Stomach (tissue), 8 donors: ENCODE measurements at regions not wholly inside any gene's neighbourhood (a gene's known extent, or its start where the extent isn't known, plus 50 kb on each side); places are given as distances from the start of the nearest gene placed in this dataset.

Experiments
- DNase-seq, 2 donors: peaks; one replicate each; pipeline versions ENCODE4 v3.0.0 to v3.0.0-alpha.2; 2013 to 2019
- H3K27ac ChIP-seq, 5 donors: fragments of 200-600 bp in 4 of 5; sonication (generic) in 4 of 5; one replicate each; pipeline ENCODE4 v1.5.1; 2013 to 2019; ENCODE audit warnings: mild to moderate bottlenecking in 1 of 5, moderate library complexity in 1 of 5
- H3K27me3 ChIP-seq, 3 donors: fragments of 200-600 bp; sonication (generic); one replicate each; pipeline ENCODE4 v1.5.1; 2017 to 2019; ENCODE audit warnings: mixed run types in 1 of 3
- H3K36me3 ChIP-seq, 4 donors: fragments of 200-600 bp; sonication (generic); 1 replicate in 3 of 4; 2 replicates in 1 of 4; pipeline ENCODE4 v1.5.1; 2016 to 2019
- H3K4me1 ChIP-seq, 4 donors: fragments of 200-600 bp; sonication (generic); one replicate each; pipeline ENCODE4 v1.5.1; 2016 to 2019
- H3K4me3 ChIP-seq, 4 donors: fragments of 200-600 bp; sonication (generic) in 3 of 4; one replicate each; pipeline ENCODE4 v1.5.1; 2016 to 2019; ENCODE audit warnings: mild to moderate bottlenecking in 1 of 4
- H3K9me3 ChIP-seq, 4 donors: fragments of 200-600 bp; sonication (generic); one replicate each; pipeline ENCODE4 v1.5.1; 2016 to 2019
- EP300 ChIP-seq: sonication (generic); formaldehyde crosslinking; IDR thresholded peaks from one replicate; pipeline ENCODE4 v1.6.1; 2017; ENCODE audit warnings: antibody characterized with exemption
- POLR2A ChIP-seq, 4 donors: fragments of 450-650 bp; IDR thresholded peaks; one replicate each; pipeline ENCODE4 v1.6.1; 2016; ENCODE audit warnings: antibody characterized with exemption in 4 of 4, control low read depth in 2 of 4, mild to moderate bottlenecking in 1 of 4, moderate library complexity in 1 of 4
- POLR2AphosphoS5 ChIP-seq, 3 donors: sonication (generic); formaldehyde crosslinking; IDR thresholded peaks; one replicate each; pipeline ENCODE4 v1.6.1; 2016; ENCODE audit warnings: antibody characterized with exemption in 3 of 3
- WGBS, 5 donors: extraction: QIAGEN DNeasy Blood & Tissue Kit in 3 of 5; methylation state at CpG; one replicate each; pipeline versions ENCODE4 v1.1.5 to v1.1.7; 2013 to 2018; 5-methylcytosine and 5-hydroxymethylcytosine counted together
- intact Hi-C: fragments of 100-400 bp; cut with DNase I; formaldehyde crosslinking; loops from one replicate; pipeline ENCODE4 v1.15.1; 2023; ENCODE audit warnings: low total_unique reads
- TF ChIP-seq, protein P1 (sequence below), 7 experiments: fragments of 450-650 bp in 4 of 7; fragments of 200-600 bp in 3 of 7; sonication (generic) in 3 of 7; IDR thresholded peaks; one replicate each; pipeline ENCODE4 v1.5.1; 2016 to 2019; ENCODE audit warnings: antibody characterized with exemption in 7 of 7, control low read depth in 2 of 7, mild to moderate bottlenecking in 1 of 7
- donor health status: healthy with polysubstance abuse.
- donor health status: Bipolar disorder and iron deficiency.
- donor health status: healthy.

DNA sequence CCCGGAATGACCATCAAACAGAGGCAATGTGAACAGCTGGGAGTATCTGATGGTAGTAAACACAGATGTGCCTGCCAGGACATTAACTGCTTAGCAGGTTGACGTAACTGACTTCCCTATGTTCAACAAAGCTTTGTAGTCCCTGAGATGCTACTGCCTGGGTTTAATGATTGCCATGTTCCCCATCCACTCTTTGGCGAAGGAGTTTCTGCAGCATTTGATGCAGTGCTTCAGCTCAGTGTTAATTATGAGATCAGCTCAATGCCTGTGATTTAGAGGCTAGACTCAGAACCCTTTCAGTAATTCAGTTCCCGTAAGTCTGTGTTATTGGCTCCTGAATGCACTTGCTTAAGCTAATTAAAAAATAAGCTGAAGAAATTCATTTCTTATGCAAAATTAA, 547.3 kb upstream of the ZNF608 start:
- peak in 1 of 2 donors; percentile 31 for DNase-seq
- no peaks in the 10 kb centered on the region for H3K9me3 ChIP-seq
- no peak overlapping the region for H3K4me3 ChIP-seq
- 81 to 88% (median 85%) methylated on average over 4 of the region's 4 CpGs for WGBS, 5 donors
- intact Hi-C loops = no loop called here
- H3K27me3 ChIP-seq = no peaks in the 10 kb centered on the region
- no peak overlapping the region for H3K27ac ChIP-seq
- TF ChIP-seq POLR2AphosphoS5 (IDR thresholded peaks at IDR 0.05) (no peak), EP300 (no peak), POLR2A (IDR thresholded peaks at IDR 0.05) (no peak)
- TF ChIP-seq, protein P1, sequence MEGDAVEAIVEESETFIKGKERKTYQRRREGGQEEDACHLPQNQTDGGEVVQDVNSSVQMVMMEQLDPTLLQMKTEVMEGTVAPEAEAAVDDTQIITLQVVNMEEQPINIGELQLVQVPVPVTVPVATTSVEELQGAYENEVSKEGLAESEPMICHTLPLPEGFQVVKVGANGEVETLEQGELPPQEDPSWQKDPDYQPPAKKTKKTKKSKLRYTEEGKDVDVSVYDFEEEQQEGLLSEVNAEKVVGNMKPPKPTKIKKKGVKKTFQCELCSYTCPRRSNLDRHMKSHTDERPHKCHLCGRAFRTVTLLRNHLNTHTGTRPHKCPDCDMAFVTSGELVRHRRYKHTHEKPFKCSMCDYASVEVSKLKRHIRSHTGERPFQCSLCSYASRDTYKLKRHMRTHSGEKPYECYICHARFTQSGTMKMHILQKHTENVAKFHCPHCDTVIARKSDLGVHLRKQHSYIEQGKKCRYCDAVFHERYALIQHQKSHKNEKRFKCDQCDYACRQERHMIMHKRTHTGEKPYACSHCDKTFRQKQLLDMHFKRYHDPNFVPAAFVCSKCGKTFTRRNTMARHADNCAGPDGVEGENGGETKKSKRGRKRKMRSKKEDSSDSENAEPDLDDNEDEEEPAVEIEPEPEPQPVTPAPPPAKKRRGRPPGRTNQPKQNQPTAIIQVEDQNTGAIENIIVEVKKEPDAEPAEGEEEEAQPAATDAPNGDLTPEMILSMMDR (IDR thresholded peaks at IDR 0.05) = no peak
- H3K36me3 ChIP-seq = no peaks in the 10 kb centered on the region
- peaks cover 0 to 4% (median 0%) of the 10 kb centered on the region in 4 donors for H3K4me1 ChIP-seq

DNA sequence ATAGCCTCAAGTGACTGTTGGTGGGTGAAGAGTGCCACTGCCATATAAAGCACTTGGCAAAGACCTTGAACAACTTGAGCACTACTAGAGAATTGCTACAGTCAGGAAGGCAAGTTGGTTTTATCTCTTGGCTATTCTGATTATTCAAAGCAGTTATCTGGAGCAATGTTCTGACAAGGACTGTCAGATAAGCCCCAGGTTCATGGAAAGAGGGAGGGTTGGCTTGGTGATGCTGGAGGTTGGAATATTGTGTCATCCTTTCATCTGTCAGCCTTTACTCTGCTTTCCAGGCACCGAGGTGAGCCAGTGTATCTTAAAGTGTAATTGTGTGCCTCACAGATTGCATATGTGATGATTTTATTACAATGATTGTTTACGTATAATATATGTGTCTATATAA, 548.4 kb upstream of the ZNF608 start:
- Histone ChIP-seq H3K4me1 (peaks cover 0 to 4% (median 0%) of the 10 kb centered on the region in 4 donors), H3K27ac (no peak overlapping the region), H3K36me3 (no peaks in the 10 kb centered on the region), H3K9me3 (no peaks in the 10 kb centered on the region), H3K4me3 (no peak overlapping the region), H3K27me3 (no peaks in the 10 kb centered on the region)
- intact Hi-C loops = no loop called here
- TF ChIP-seq, protein P1 (IDR thresholded peaks at IDR 0.05) = no peak
- TF ChIP-seq POLR2AphosphoS5 (IDR thresholded peaks at IDR 0.05) (no peak), POLR2A (IDR thresholded peaks at IDR 0.05) (no peak), EP300 (no peak)
- no peak for DNase-seq
- WGBS, 5 donors = 72 to 85% (median 80%) methylated on average over 2 of the region's 2 CpGs

DNA sequence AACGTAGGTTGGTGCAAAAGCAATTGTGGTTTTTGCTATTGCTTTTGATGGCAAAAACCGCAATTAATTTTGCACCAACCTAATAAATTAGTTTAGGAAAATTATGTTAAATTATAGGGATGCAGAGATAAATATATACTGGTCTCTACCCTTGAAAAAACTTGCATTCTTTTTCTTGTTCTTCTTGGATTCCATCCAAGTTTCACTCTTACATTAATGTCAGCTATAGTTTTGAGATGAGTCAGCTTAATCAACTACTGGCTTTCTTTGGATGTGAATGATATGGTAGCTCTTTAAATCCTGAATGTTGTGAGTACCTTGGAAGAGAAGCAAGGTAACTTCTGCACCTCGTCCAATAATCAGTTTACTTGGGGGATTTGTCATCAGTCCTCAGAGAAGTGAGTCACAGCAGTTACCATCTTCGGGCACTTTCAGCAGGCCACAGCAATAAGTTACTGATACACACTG, 549.0 kb upstream of the ZNF608 start:
- intact Hi-C loops = no loop called here
- TF ChIP-seq POLR2A (IDR thresholded peaks at IDR 0.05) (no peak), EP300 (no peak), POLR2AphosphoS5 (IDR thresholded peaks at IDR 0.05) (no peak)
- TF ChIP-seq, protein P1 (IDR thresholded peaks at IDR 0.05) = no peak
- WGBS, 5 donors = 67 to 77% (median 75%) methylated on average over 4 of the region's 4 CpGs
- Histone ChIP-seq H3K9me3 (no peaks in the 10 kb centered on the region), H3K36me3 (no peaks in the 10 kb centered on the region), H3K4me3 (no peak overlapping the region), H3K27me3 (no peaks in the 10 kb centered on the region), H3K4me1 (peaks cover 0 to 4% (median 0%) of the 10 kb centered on the region in 4 donors), H3K27ac (no peak overlapping the region)
- DNase-seq = no peak

DNA sequence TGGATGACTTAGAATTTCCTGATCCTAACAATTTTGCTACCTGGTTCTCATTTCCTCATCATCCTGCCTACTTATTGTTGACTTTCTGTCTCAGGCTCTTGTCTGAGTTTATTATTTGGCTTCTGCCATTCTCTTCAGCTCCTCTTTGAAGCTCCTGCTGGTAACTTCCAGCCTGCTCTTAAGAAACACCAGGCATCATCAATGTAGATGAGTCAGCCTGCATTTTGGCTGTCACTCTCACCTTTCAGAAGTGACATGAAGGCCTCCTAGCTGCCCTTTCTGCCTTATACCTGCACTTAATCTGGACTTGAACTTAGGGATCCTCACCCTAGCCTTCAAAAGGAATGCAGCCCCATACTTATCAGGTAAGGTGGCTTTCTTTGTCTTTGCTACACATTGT, 551.8 kb upstream of the ZNF608 start:
- no peaks in the 10 kb centered on the region for H3K36me3 ChIP-seq
- DNase-seq = no peak
- no peaks in the 10 kb centered on the region for H3K27me3 ChIP-seq
- no peaks in the 10 kb centered on the region for H3K9me3 ChIP-seq
- intact Hi-C loops = no loop called here
- no peak overlapping the region for H3K4me3 ChIP-seq
- H3K27ac ChIP-seq = no peak overlapping the region
- no peak for TF ChIP-seq POLR2A (IDR thresholded peaks at IDR 0.05)
- no peak for TF ChIP-seq EP300
- TF ChIP-seq, protein P1 (IDR thresholded peaks at IDR 0.05) = no peak
- no peak for TF ChIP-seq POLR2AphosphoS5 (IDR thresholded peaks at IDR 0.05)
- peaks cover 0 to 4% (median 0%) of the 10 kb centered on the region in 4 donors for H3K4me1 ChIP-seq
